ENCODE measurements at regions not wholly inside any gene's neighbourhood (a gene's known extent, or its start where the extent isn't known, plus 50 kb on each side); places are given as distances from the start of the nearest gene placed in this dataset.

DNA sequence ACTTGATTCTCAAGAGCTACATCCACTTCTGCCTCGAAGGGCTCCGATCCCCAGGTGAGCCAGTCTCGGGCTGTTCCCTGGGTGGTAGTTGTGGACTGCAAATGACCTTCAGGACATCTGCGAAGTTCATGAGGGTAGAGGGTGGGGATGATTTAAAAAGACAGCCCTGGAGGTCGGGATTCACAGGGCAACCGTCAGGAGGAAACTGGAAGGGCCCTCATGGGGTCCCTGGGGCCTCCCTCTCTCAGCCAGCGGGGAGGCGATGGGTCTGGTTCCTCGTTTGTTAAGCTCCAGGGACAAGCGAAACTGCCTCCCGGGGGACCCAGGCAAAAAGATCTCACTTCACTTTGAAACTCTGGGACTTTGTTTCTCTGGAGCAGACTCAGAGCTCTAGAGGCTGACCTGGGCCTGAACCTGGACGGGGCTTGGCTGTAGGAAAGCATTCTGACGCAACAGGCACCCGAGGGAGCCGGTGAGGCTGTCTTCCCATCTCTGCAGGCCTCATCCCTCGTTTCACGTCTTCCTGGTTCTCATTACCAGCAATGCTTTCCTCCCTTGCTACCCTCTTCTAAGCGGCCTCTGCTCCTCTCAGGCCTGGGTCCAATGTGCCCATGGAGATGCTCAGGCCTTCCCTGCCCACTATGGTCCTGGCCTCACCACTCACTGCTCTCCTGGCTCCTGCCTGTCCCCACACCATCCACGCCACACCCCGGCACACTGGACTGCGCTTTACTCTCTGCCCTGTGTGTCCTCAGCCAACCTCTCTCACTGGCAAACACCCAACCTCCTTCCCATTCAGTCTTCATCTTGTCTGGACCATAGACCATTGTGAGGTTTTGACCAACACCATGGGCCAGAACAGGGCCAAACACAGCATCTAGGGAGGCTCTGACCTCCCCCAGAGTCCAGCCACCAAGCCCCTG lies 214.2 kb upstream of the TNRC6C start (continued):
- TF ChIP-seq, protein P1, sequence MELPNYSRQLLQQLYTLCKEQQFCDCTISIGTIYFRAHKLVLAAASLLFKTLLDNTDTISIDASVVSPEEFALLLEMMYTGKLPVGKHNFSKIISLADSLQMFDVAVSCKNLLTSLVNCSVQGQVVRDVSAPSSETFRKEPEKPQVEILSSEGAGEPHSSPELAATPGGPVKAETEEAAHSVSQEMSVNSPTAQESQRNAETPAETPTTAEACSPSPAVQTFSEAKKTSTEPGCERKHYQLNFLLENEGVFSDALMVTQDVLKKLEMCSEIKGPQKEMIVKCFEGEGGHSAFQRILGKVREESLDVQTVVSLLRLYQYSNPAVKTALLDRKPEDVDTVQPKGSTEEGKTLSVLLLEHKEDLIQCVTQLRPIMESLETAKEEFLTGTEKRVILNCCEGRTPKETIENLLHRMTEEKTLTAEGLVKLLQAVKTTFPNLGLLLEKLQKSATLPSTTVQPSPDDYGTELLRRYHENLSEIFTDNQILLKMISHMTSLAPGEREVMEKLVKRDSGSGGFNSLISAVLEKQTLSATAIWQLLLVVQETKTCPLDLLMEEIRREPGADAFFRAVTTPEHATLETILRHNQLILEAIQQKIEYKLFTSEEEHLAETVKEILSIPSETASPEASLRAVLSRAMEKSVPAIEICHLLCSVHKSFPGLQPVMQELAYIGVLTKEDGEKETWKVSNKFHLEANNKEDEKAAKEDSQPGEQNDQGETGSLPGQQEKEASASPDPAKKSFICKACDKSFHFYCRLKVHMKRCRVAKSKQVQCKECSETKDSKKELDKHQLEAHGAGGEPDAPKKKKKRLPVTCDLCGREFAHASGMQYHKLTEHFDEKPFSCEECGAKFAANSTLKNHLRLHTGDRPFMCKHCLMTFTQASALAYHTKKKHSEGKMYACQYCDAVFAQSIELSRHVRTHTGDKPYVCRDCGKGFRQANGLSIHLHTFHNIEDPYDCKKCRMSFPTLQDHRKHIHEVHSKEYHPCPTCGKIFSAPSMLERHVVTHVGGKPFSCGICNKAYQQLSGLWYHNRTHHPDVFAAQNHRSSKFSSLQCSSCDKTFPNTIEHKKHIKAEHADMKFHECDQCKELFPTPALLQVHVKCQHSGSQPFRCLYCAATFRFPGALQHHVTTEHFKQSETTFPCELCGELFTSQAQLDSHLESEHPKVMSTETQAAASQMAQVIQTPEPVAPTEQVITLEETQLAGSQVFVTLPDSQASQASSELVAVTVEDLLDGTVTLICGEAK (IDR thresholded peaks at IDR 0.05), result no peak
- TF ChIP-seq, protein P1 (CRISPR knock-in tag; IDR thresholded peaks at IDR 0.05), result no peak
- TF ChIP-seq ZNF713 (CRISPR knock-in tag; IDR thresholded peaks at IDR 0.05) (no peak), ZNF891 (CRISPR knock-in tag; IDR thresholded peaks at IDR 0.05) (no peak)

Measured in HepG2 (cell line).